Femur (tissue), 1 donor: ENCODE measurements at regions not wholly inside any gene's neighbourhood (a gene's known extent, or its start where the extent isn't known, plus 50 kb on each side); places are given as distances from the start of the nearest gene placed in this dataset.

Experiments used
- DNase-seq: peaks from one replicate; pipeline ENCODE4 v3.0.0-alpha.2; 2017

GRCh38 chr10:84801916-84802315 is 473.5 kb downstream of the CCSER2 start:
- no peak for DNase-seq

DNA sequence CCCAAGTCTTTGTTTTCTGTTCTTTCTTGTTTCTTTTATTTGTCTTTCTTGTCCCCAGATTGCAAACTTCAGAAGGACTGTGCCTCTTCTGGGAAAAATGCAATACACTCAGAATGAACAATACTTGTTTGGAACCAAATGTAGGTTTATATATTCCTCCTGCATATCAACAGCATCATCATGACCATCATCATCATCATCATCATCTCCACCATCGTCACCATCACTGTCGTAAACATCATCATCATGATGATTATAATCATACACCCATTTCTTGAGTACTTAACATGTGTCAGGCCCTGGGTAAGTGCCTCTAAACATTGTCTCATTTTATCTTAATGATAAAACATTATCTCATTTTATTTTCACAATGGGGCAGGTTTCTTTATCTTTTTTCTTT is 476.8 kb downstream of the CCSER2 start:
- DNase-seq = no peak

DNA sequence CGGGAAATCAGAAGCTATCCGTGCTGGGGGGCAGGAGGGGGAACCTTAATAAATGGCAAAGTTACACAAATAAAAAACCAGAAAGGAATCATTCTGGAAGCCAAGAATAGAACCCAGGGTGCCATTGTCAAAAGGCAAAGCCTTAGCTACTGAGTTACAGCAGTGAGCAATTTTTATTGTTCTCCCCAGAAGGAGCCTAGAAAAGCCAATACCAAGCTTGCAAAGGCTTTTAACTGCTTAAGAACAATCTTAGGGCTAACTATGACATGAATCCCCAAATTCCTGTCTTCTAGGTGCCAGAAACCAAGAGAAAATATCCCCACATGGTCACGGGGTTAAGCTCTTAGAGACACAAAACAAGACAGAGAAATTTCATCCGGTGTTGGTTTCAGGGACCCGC is 482.7 kb downstream of the CCSER2 start:
- no peak for DNase-seq

GRCh38 chr10:84818961-84819360 is 490.6 kb downstream of the CCSER2 start:
- DNase-seq = no peak

DNA sequence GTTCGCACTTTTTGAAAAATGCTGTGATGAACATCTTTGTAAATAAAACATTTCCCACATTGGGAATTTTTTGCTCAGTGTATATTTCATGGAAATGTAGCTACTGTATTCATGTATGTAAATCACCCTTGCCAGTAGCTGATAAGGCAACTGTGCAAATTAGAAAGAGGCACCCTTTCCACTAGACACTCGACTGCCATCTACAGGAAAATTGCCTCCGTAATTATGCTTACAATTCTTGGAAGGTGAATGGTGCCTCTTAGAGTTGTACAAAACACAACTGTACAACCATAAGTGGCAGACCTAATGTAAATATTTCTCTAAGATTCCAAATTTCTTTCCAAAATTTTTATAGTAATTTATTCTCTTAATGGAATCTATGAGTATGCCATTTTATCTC is 491.7 kb downstream of the CCSER2 start:
- DNase-seq = no peak

GRCh38 chr10:84820596-84820995 is 492.2 kb downstream of the CCSER2 start:
- no peak for DNase-seq

GRCh38 chr10:84822931-84823630 is 494.7 kb downstream of the CCSER2 start:
- DNase-seq = no peak

DNA sequence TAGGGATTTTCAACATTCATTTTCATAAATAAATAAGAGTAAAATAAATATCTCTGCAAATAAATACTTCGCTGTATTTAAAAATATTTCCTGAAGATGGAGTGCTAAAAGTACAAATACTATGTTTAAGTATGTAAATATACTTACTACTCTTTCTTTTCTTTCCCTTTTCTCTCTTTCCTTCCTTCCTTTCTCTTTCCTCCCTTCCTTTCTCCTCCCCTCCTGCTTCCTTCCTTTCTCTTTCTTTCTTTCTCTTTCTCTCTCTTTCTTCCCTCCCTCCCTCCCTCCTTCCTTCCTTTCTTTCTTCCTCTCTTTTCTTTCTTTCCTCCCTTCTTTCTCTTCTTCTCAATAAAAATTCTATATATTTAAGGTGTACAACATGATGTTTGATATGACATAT is 496.1 kb downstream of the CCSER2 start:
- no peak for DNase-seq

GRCh38 chr10:84825330-84825729 is 496.9 kb downstream of the CCSER2 start:
- DNase-seq = no peak

DNA sequence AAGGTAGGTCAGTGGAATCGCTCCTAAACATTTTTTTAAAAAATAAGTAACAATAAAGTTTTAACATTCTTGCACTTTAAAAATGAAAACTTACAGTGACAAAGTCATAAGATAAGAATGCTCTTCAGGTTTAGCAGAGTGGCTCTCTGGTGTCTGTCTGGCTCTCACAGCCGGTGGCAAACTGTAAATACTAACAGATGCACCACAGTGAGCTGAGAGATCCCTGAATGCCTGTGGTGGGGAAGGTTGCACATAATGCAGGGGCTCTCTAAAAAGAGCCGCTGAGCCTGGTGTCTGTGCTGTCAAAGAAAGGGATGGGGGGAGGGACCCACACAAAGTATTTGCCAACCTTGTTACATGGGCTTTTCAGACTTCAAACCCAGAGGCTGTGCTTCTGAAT is 498.3 kb downstream of the CCSER2 start:
- DNase-seq = no peak

DNA sequence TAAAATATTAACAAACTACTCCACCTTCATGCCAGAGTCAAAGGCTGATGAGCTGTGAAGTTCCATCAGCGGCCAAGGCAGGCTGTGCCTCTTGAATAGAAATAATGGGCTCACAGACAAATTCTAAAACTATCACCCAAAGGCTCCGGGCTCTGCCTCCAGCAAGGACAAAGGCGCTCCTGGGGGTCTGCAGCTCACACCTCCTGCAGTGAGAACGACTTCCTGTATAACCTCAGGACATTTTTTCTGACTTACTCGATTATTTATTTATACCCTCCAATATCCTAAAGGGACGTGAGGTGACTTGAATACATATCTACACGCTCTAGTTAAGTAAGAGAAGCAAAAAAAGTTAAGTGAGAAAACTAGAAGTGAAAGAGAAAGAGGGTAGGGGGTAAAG is 500.7 kb downstream of the CCSER2 start:
- DNase-seq = no peak

DNA sequence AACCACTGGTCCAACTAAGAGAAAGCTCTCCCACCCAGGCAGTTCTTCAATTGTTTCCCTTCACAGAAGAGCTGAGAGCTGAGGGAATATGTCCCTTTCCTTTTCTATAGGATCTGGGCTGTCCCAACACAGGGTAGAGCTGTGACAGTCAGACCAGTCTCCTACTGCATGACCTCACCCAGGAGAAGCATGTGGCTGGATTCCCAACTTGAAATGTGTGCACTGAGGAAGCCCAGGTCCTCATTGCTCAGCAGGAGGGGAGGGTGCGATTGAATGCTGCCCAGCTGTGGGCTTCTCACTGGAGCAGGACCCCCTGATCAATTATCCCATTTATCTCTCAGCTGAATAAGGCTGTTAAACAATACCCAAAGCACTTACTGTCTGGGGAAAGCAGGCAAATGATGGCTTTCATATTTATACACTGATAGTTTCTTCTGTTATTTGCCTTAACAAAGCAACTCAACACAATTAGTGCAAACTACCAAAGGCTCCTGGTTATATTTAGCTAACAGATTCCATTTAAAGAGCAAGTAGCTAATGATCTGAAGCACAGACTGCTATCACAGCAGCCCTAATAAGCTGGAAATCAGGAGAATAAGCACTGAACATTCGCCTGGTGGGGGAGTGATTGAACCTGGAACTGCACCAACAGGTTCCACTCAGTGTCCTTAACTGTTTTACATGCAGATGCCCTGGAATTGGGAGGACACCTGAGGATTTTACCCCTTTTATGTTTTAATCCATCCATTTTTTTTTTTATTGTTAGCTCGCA is 508.8 kb downstream of the CCSER2 start:
- DNase-seq = no peak

GRCh38 chr10:84837877-84838276 is 509.5 kb downstream of the CCSER2 start:
- no peak for DNase-seq

- no peak for DNase-seq
Observed at GRCh38 chr10:84838851-84839250, 510.5 kb downstream of the CCSER2 start.

- no peak for DNase-seq
Observed at GRCh38 chr10:84842593-84842992, 514.2 kb downstream of the CCSER2 start.

- DNase-seq = no peak
Observed at GRCh38 chr10:84844461-84844860, 516.1 kb downstream of the CCSER2 start.

DNA sequence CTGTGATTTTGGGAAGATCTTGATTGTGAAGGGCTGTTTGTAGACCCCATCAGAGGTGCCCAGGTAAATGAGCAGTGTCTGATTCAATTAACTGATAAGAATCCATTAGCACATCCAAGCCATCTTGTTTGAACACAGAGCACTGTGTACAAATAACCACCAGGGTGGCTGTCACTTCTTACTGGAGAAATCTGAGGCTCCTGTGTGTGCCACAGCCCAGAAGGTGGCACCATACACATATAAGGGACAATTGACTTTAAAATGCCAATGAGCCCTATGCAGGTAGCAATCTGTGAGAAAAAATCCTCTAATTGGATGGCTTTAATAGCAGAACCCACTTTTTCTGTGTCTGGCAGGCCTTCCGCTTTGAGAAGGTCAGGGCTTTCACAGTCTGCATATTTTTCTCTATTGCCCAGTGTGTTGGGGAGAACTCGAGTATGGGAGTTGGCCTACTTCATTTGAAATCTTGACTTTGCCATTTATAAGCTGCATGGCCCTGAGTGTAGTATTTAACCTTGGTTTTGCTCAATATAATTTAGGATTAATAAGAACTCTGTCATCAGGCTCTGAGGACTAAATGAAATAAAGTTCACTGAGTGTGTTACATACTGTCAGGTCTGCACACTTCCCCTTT is 517.4 kb downstream of the CCSER2 start:
- DNase-seq = no peak

GRCh38 chr10:84846658-84847316 is 518.4 kb downstream of the CCSER2 start:
- no peak for DNase-seq

DNA sequence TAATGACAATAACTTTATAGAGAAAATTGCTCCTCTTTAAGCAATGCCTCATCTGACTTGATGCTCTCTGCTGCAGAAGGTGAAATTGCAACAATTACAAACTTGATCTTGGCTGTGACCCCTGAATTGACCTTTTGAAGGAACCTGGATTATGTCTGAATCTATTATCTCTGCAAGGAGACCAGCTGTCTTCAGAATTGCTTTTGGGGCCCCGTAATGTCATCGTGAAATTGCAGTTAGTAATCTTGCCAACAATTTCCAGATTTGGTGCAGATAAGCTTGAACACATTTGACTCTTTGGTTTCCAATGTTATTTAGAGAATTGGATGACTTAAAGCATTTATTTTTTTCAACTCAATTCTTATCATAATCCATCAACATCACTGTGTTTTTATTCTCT is 520.6 kb downstream of the CCSER2 start:
- DNase-seq = no peak

- no peak for DNase-seq
Observed at GRCh38 chr10:84850826-84851225, 522.4 kb downstream of the CCSER2 start.

- DNase-seq = no peak
Observed at GRCh38 chr10:84854439-84854838, 526.0 kb downstream of the CCSER2 start.

- no peak for DNase-seq
Observed at GRCh38 chr10:84860855-84861254, 532.5 kb downstream of the CCSER2 start.

DNA sequence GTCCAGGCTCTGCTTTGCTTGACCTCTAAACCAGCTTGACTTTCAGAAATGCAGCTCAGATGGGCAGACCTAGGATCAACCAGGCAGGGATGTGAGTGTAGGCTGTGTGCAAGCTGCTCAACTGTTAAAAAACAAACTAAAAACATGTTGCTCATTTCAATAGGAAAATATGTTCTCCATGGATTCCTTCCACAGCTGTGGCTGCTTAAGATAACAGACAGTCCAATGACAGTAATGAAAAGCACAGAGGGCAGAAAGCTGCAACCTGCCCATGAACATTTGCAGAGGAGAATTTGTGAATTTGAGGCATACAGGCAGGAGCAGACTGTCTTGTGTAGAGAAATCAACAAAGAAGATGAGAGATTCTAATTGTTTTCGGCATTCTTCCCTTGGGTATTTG is 534.2 kb downstream of the CCSER2 start:
- no peak for DNase-seq

DNA sequence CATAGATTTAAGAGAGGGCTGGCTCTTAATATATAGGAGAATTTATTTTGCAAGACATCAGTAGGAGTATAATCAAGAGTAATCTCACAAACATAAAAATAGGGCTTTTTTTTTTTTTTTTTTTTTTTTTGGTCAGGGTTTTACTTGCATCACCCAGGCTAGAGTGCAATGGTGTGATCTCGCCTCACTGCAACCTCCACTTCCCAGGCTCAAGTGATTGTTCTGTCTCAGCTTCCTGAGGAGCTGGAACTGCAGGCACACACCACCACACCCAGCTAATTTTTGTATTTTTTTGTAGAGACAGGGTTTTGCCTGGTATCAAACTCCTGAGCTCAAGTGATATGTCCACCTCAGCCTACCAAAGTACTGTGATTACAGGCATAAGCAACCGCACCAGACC is 535.3 kb downstream of the CCSER2 start:
- no peak for DNase-seq
